ENCODE measurements at regions not wholly inside any gene's neighbourhood (a gene's known extent, or its start where the extent isn't known, plus 50 kb on each side); places are given as distances from the start of the nearest gene placed in this dataset.

GRCh38 chr4:145248502-145248901 lies 68.1 kb upstream of the OTUD4 start:
- DNase-seq (ENCODE audit: low read depth, low spot score), result no peak

DNA sequence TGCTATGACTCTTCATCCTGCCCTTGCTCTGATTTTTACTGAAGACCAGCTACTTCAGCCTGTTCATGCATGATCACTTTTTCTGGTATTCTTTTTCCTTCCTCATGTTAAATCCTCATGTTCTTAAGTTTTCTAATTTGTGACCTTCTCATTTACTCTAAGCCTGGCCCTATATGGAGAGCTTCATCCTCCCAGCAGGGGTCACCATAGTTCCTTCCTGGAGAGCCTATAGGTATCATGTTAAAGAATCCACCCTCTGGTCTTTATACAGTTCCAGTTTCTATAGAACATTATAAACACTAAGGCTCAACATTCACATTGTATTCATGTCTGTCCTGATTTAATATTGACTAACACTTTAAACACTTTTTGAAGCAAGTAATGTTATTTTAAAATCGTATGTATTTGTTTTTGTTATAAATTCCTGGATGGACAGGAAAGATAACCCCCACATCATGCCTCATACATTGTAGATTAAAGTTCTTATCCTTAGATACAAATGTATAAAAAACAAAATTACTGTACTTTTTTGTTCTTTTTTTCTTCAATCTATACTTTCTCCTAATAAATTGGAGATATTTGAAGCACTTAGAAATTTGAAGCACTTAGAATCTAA lies 53.8 kb upstream of the OTUD4 start:
- DNase-seq (ENCODE audit: low read depth, low spot score), result peak; percentile 17

GRCh38 chr4:145231906-145232700 lies 51.7 kb upstream of the OTUD4 start:
- no peak for DNase-seq (ENCODE audit: low read depth, low spot score)

- DNase-seq (ENCODE audit: low read depth, low spot score), result no peak
Observed at GRCh38 chr4:145230726-145231125, 50.3 kb upstream of the OTUD4 start.

All from ELF-1 (cell line).